ENCODE measurements at regions not wholly inside any gene's neighbourhood (a gene's known extent, or its start where the extent isn't known, plus 50 kb on each side); places are given as distances from the start of the nearest gene placed in this dataset.

DNA sequence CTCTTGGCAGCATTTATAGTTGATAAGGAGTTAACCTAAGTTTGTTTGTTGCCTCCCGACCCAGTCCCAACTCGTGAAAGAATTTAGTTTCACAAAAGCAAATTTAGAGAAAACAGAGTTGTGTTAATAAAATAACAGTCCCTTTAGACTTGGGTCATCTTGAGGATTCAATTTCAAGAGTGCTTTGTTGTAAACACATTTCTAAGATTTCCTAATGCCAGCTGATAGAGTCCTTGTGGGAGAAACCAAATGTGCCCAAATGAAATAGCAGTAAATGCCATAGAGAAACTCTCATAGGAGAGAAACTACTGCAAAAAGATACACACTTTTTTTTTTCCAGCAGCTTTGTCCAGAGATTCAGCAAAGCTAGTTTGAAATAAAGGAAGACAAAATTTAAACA lies 211.3 kb upstream of the BMPER start:
- no peaks in the 10 kb centered on the region for H3K27me3 ChIP-seq
- H3K9me3 ChIP-seq: peaks cover 4% of the 10 kb centered on the region; the same call in 1 of the 2 replicates
- H3K4me3 ChIP-seq: no peak overlapping the region
- no peaks in the 10 kb centered on the region; the same call in 1 of the 2 replicates for H3K36me3 ChIP-seq
- no peak for DNase-seq

DNA sequence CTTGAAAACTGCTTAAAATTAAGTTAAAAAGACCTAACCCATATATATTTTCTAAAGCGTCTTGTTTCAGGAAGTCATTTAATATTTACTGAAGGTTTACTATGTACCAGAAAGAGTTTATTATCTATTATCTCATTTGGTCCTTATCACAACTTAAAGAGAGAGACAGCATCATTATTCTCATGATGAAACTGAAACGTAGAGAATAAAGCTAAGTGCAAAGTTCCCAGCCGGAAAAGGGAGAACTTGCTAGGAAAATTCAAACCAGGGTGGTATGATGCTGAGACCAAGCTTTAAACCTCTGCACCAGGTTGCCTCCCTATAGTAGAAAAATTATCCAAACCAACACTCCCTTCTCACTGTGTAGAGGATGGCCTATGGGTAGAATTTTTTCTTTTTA lies 207.7 kb upstream of the BMPER start:
- Histone ChIP-seq H3K27me3 (no peaks in the 10 kb centered on the region), H3K36me3 (no peaks in the 10 kb centered on the region; the same call in none of the 2 replicates), H3K4me3 (no peak overlapping the region), H3K9me3 (peaks cover 15% of the 10 kb centered on the region; the same call in 1 of the 2 replicates)
- no peak for DNase-seq

DNA sequence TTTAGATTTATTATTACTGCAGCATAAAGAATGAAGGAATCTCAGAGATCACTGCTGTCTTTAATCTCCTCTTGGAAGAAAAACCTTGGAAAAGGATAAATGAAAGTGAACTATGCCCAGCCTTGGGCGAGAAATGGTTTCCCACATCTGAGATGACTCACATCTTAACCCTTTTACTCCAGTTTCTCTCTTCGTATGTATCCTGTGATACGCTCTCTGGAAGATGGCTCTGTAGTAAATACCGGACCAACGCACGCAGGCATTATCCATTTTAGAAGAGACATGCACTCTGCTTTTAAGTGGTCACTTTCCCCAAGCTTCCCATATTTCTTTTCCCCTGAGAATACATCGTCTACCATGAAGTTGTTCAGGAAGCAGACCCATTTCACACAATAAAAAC lies 207.3 kb upstream of the BMPER start:
- Histone ChIP-seq H3K27me3 (no peaks in the 10 kb centered on the region), H3K36me3 (no peaks in the 10 kb centered on the region; the same call in none of the 2 replicates), H3K9me3 (peaks cover 15% of the 10 kb centered on the region; the same call in 1 of the 2 replicates), H3K4me3 (no peak overlapping the region)
- no peak for DNase-seq

DNA sequence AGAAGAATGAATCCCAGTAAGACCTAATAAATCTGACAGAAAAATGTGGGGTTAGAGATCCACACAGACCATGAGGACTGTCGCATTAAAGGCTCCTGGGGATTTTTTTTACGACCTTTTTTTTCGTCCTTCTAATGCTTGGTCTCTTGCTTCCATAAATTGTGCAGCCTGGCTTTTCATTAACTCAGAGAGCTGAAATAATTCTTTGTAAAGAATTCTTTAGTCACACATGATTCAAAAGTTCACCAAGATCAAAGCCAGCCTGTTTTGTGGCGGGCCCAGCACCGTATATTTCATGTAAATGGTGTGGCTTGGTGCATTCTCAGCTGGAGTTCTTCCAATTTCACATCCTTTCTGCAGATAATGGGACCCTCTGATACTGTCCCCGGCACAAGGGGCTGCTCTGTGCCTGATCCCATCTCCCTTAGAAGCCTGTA lies 206.6 kb upstream of the BMPER start:
- Histone ChIP-seq H3K27me3 (no peaks in the 10 kb centered on the region), H3K9me3 (peaks cover 15% of the 10 kb centered on the region; the same call in 1 of the 2 replicates), H3K36me3 (no peaks in the 10 kb centered on the region; the same call in none of the 2 replicates), H3K4me3 (no peak overlapping the region)
- no peak for DNase-seq

DNA sequence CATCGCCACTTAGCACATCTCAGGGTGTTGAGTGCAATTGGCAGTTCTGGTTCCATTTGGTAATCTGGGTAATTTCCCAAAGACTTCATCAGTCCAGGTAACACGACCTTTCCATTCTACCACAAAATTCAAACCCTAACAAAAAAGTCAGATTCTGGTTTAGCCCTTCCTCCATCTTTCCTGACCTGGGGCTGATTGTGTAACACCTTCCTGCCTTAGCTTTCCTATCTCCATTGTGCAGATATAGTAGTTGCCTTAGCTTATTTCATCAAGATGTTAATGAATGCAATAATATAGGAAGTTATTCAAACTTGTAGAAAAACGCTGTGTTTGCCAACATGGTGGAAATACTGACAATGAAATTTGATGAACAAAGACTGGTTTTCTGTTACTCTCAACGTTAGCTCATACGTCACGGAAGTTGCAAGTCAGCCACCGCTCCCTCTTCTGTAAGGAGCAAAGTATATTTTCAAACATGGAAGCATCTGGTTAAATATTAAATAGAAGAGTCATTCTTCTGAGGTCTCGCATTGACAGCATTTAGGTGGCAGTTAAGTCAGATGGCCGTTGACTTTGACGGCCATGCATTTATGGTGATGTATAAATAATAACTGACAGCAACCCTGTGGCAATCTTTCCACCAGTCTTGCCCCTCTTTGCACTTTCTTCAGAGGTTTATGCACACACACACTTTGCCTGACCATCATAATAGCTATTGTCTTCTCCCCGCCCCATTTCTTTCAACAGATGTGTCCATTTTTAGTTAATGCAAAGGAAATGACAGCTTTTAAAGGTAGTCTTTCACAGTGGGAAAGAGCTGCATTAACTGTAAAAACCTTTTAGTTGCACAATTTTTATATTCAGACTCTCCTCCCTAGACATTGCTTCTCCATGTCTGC lies 205.1 kb upstream of the BMPER start:
- Histone ChIP-seq H3K9me3 (peaks cover 13% of the 10 kb centered on the region; the same call in 1 of the 2 replicates), H3K27me3 (no peaks in the 10 kb centered on the region), H3K36me3 (no peaks in the 10 kb centered on the region; the same call in 1 of the 2 replicates), H3K4me3 (no peak overlapping the region)
- no peak for DNase-seq

DNA sequence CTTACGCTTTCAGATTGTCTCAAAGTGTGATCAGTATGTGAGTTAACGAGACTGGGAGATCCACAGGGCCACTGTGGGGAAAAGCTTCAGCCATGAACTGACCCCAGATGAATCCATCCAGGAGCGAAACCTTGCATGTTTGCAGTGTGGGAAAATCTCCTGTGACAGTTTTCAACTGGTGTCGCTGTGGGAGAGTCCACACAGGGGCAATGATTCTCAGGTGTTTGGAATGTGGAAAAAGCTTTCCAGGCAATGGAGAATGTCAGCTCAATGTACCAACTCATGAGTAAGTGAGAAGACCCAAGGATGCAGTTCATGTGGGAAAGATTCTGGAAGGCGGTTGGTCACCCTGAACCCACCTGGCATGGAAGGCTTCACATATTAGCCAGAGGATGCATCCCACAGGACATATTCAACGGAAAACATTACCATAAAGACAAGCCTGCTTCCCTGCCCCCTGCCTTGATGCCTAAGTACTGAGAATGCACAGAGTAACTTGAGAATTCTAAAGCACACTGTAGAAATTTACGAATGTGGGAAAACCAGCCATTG lies 204.1 kb upstream of the BMPER start:
- Histone ChIP-seq H3K27me3 (no peaks in the 10 kb centered on the region), H3K36me3 (no peaks in the 10 kb centered on the region; the same call in 1 of the 2 replicates), H3K9me3 (peaks cover 12% of the 10 kb centered on the region; the same call in 1 of the 2 replicates), H3K4me3 (no peak overlapping the region)
- no peak for DNase-seq

DNA sequence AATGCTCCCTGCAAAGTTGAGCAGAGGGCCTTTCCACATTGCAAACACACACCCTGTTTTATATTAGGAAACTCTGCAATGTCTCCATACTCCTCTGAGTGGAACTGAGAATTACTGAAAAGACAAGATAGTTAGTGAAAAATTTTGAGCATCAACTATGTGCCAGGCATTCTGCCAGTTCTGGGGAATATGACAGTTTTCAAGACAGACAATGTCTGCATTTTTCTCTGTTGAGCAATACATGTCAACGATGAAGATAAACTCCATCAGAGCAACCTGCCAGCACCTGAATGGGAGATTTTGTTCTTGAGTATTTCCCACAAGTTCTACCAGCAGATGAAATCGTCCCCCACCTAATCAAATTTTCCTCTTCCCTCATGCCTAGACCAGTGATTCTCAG lies 203.4 kb upstream of the BMPER start:
- no peak for DNase-seq
- peaks cover 12% of the 10 kb centered on the region; the same call in 1 of the 2 replicates for H3K9me3 ChIP-seq
- H3K36me3 ChIP-seq: no peaks in the 10 kb centered on the region; the same call in 1 of the 2 replicates
- H3K4me3 ChIP-seq: no peak overlapping the region
- no peaks in the 10 kb centered on the region for H3K27me3 ChIP-seq

DNA sequence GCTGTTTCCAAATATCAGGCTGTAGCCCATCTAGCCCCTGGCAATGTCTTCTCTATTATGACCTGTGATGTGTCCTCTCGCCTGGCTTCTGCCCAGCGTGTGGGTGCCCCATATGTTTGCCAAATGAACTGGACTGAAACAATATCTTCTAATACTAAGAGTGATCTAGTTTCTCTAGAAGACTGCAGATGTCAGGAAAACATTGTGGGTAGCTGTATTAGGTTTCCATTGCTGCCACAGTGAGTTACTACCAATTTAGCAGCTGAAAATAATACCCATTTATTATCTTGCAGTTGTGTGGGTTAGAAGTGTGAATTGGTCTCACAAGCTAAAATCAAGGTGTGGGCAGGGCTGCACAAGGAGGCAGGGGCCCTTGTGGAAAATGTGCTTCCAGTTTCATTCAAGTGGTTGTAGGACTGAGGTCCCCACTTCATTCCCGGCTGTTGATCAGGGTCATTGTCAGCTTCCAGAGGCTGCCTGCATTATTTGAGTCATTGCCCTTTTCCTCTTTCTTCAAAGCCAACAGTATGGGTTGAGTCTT lies 202.8 kb upstream of the BMPER start:
- Histone ChIP-seq H3K27me3 (no peaks in the 10 kb centered on the region), H3K9me3 (peaks cover 12% of the 10 kb centered on the region; the same call in 1 of the 2 replicates), H3K4me3 (no peak overlapping the region), H3K36me3 (no peaks in the 10 kb centered on the region; the same call in 1 of the 2 replicates)
- no peak for DNase-seq

DNA sequence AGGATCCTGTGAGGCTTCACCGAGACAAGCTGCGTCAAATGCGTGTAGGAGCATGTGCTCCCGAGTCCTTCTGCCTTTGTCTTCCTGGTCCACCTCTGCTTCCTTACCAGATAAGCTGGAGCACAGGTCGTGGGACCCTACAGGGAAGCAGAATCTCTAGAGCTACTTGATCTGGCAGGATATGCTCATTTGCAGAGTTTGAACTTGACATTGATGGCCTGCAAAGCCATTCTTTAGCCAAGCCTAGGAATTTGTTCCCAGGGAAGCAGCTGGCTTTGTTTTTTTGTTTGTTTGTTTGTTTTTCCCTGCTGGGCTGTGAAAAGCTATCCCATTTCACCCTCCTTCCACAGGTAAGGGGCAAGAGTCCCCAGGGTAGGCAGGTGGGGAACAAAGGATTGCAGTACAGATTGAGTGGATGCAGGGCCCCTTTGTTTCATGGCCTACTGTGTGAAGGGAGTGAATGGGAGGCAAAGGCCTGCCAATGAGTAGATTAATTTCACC lies 200.0 kb upstream of the BMPER start:
- peaks cover 11% of the 10 kb centered on the region; the same call in 1 of the 2 replicates for H3K9me3 ChIP-seq
- H3K27me3 ChIP-seq: no peaks in the 10 kb centered on the region
- no peaks in the 10 kb centered on the region; the same call in 1 of the 2 replicates for H3K36me3 ChIP-seq
- no peak overlapping the region for H3K4me3 ChIP-seq
- no peak for DNase-seq

DNA sequence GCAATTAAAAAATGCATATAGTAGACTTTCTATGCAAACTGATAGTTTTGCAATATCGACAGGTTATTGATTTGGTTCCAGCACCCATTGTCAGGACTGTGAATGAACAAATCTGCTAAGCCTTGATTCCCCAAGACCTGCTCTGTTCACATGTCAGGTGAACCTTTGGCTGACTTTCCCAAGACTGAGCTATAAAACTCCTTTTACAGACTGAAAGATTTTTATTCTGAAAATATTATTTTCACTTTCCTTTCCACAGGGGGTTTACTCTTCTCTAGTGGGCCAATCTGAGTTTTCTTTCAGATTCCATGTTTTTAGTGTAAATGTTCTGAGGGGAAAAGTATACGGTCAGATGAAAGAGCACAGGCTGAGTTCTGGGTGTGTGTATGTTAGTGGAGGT lies 199.2 kb upstream of the BMPER start:
- H3K27me3 ChIP-seq: no peaks in the 10 kb centered on the region
- no peak for DNase-seq
- no peak overlapping the region for H3K4me3 ChIP-seq
- peaks cover 4% of the 10 kb centered on the region; the same call in 1 of the 2 replicates for H3K9me3 ChIP-seq
- H3K36me3 ChIP-seq: no peaks in the 10 kb centered on the region; the same call in 1 of the 2 replicates

DNA sequence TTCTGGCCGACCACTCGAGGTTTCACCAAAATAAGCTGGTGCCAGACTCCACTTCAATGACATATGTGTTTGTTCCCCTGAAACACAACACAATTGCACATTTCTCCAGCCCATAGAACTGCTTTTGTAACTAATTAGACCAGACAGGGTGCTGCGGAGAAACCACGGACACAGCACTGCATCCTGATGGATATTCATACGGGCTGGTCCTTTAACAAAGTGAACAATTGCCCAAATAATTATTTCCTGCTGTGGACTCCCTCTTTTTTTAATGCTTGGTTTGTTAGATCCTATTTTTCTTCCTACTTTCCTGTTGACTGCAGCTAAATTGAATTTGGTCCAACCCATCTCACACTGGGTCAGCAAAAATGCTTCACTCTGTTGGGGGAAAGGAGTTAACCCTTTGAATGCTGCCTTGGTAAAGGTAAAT lies 198.6 kb upstream of the BMPER start:
- peaks cover 2% of the 10 kb centered on the region; the same call in 1 of the 2 replicates for H3K9me3 ChIP-seq
- no peak for DNase-seq
- H3K27me3 ChIP-seq: no peaks in the 10 kb centered on the region
- no peaks in the 10 kb centered on the region; the same call in 1 of the 2 replicates for H3K36me3 ChIP-seq
- peak overlapping the region; percentile 12; the same call in 1 of the 2 replicates for H3K4me3 ChIP-seq

DNA sequence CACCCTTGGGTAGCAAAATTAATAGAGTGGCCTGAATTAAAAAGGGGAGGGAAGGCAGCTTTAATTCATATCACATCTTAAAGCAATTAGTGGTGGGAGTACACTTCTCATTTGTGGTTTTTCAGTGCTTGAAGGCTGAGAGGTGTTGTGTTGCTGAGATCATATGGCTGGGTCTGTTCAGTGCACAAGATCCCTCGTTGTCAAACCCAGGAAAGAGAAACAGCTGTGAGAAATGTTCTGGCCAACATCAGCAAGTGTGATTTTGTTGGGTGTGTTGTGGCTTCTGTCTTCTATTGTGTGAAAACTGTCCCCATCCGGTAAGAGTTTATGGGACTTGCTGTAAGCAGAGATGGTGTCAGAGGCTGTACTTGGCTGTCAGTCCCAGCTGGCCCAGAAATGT lies 197.9 kb upstream of the BMPER start:
- H3K36me3 ChIP-seq: no peaks in the 10 kb centered on the region
- no peak overlapping the region for H3K4me3 ChIP-seq
- H3K9me3 ChIP-seq: no peaks in the 10 kb centered on the region
- no peaks in the 10 kb centered on the region for H3K27me3 ChIP-seq
- no peak for DNase-seq

DNA sequence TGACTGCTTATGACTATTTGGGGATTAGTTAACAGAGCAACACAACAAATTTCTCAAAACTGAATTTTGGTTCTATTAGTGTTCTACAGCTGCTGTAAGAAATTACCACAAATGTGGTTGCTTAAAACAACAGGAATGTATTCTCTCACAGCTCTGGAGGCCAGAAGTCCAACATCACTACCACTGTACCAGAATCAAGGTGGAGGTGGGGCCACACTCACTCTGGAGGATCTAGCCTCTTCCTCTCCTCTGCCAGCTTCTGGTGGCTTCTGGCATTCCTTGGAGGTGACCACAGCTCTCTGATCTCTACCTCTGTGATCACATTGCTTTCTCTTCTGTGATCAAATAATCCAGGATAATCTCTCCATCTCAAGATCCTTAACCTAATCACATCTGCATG lies 194.7 kb upstream of the BMPER start:
- Histone ChIP-seq H3K9me3 (peaks cover 5% of the 10 kb centered on the region), H3K36me3 (no peaks in the 10 kb centered on the region), H3K4me3 (no peak overlapping the region), H3K27me3 (no peaks in the 10 kb centered on the region)
- DNase-seq: peak; percentile 44

DNA sequence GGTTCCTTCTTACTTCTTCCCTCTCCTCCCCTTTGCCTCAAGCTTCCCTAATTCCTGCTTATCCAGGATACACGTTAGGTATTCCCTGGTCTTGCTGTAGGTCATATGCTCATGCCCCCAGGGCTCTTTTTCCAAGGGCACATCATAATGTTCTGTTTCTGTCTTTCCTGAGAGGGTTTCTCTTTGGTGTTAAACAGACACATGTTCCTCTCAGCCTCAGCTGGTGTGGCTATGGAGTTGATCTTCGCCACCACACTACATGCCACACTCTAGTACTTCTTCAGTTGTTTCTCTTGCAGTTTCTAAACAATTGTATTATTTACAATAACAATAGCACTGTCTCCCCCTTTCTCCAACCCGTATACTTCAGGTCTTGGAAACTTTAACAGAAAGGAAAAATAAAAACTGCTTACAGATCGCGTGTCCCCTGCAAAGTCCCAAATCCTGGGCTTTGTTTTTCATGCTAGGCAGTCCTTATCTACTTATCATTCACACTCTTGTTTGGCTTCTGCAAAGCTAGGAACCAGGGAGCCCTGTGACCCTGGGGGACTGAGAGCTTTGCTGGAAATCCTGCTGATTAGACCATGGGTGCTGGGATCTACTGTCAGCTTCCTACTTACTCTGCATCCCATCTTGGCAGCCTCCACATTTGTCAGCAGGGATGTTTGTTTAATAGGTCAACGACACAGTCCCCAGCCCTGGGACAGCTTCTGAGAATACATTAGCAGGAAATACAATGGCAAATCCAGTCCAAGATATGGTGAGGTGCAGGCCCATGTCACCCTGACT lies 193.9 kb upstream of the BMPER start:
- Histone ChIP-seq H3K9me3 (peaks cover 6% of the 10 kb centered on the region), H3K4me3 (no peak overlapping the region), H3K27me3 (no peaks in the 10 kb centered on the region), H3K36me3 (no peaks in the 10 kb centered on the region)
- DNase-seq: no peak

DNA sequence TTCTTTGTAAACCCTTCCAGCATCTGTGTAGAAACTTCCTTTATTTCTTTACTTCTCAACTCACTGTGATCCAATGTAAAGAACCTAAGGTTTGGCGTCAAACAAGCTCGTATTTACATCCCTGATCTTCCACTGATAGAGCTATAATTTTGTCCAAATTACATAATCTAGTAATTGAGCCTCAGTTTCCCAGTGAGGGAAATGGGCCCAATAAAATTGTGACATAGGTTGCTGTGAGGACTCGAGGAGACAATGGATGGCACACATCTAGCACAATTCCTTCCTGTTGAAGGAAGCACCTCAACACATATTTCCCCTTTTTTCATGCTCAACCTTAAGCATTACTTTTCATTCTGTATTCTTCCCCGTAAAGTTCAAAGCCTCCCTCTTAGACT lies 193.3 kb upstream of the BMPER start:
- Histone ChIP-seq H3K36me3 (no peaks in the 10 kb centered on the region), H3K4me3 (no peak overlapping the region), H3K9me3 (peaks cover 6% of the 10 kb centered on the region), H3K27me3 (no peaks in the 10 kb centered on the region)
- DNase-seq: no peak

DNA sequence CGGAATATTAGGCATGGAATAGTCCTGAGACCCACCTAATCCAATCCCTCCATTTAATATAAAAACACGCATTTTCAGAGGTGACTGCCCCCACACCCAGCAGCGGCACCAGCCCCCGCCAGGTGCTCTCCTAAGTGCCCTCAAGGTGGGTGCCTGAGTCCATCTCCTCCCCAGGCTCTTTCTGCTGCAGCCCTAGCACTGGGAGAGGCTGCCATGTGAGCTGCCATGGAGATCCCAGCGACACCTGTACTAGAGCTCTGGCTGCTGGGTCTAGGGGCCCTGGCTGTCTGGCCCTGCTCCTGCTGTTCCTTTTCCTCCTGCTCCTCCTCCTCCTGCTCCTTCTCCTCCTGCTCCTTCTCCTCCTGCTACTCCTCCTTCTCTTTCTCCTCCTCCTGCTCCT lies 191.1 kb upstream of the BMPER start:
- no peak overlapping the region for H3K4me3 ChIP-seq
- no peaks in the 10 kb centered on the region for H3K36me3 ChIP-seq
- H3K27me3 ChIP-seq: no peaks in the 10 kb centered on the region
- DNase-seq: no peak
- H3K9me3 ChIP-seq: peaks cover 6% of the 10 kb centered on the region
